Heart left ventricle (tissue), 13 donors: ENCODE measurements at regions not wholly inside any gene's neighbourhood (a gene's known extent, or its start where the extent isn't known, plus 50 kb on each side); places are given as distances from the start of the nearest gene placed in this dataset.

ENCODE experiments used
- POLR2A ChIP-seq, 2 donors: fragments of 450-650 bp; IDR thresholded peaks; one replicate each; pipeline ENCODE4 v1.6.1; 2017; ENCODE audit warnings: antibody characterized with exemption in 2 of 2, mild to moderate bottlenecking in 2 of 2, moderate library complexity in 2 of 2
- TF ChIP-seq, protein P1 (sequence below), 12 donors: fragments of 200-600 bp; sonication (generic) in 4 of 12; IDR thresholded peaks; one replicate each; pipeline versions ENCODE4 v1.5.0 to v1.8.0; 2018 to 2022; ENCODE audit warnings: antibody characterized with exemption in 12 of 12, mild to moderate bottlenecking in 5 of 12
- donor health status: ischemic (EF 13 %, LVEDD 7.1; RV severe dilation, severe dysfunction).
- donor health status: DM: no; HTN: yes; CAD: no.
- donor health status: DM: no; HTN: no; CAD: no.
- donor health status: ischemic (EF 25% LVEDD 6.9; RV normal size, moderate dysfunction).
- donor health status: ischemic (EF 25% LVEDD 5.7; RV mildly dilated, moderate dysfunction).
- donor health status: ischemic (EF 35%, LVEDD 5.7; RV mildly dilated, moderate dysfunction).
- donor health status: nonischemic (EF 11% LVEDD 7.7; RV severe dilation, severe dysfunction).
- donor health status: DM: yes; HTN: yes; CAD: no.
- donor health status: PGD.
- donor health status: ischemic (EF 29% LVEDD 5.4; RV normal size, mild dysfunction).
- donor health status: nonischemic (EF 23%, LVEDD 6.1; RV moderate dilation, normal function).

DNA sequence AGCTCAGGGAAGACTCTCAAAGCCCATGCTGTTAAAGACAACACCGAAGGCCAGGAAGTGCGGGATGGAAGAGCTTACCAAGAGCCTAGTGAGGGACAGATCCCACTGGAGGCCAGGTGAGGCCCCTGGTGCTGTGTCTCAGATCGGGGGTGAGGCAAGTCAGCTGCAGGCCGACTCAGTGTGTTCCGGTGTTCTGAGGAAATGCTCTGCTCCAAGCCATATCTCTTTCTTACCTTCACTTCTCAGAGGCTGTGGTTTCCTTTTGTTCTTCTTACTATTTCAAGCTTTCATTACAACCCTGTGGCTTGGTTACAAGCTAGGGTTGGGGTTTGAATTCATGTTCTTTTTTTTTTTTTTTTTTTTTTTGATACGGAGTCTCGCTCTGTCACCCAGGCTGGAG lies 114.3 kb upstream of the ZFP64 start:
- TF ChIP-seq, protein P1, sequence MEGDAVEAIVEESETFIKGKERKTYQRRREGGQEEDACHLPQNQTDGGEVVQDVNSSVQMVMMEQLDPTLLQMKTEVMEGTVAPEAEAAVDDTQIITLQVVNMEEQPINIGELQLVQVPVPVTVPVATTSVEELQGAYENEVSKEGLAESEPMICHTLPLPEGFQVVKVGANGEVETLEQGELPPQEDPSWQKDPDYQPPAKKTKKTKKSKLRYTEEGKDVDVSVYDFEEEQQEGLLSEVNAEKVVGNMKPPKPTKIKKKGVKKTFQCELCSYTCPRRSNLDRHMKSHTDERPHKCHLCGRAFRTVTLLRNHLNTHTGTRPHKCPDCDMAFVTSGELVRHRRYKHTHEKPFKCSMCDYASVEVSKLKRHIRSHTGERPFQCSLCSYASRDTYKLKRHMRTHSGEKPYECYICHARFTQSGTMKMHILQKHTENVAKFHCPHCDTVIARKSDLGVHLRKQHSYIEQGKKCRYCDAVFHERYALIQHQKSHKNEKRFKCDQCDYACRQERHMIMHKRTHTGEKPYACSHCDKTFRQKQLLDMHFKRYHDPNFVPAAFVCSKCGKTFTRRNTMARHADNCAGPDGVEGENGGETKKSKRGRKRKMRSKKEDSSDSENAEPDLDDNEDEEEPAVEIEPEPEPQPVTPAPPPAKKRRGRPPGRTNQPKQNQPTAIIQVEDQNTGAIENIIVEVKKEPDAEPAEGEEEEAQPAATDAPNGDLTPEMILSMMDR (IDR thresholded peaks at IDR 0.05): no peak
- TF ChIP-seq POLR2A (IDR thresholded peaks at IDR 0.05): no peak
